ENCODE measurements at regions not wholly inside any gene's neighbourhood (a gene's known extent, or its start where the extent isn't known, plus 50 kb on each side); places are given as distances from the start of the nearest gene placed in this dataset.

- no peak for TF ChIP-seq CTCF (IDR thresholded peaks at IDR 0.05; ENCODE audit: low read depth, low read length, poor library complexity, severe bottlenecking)
- H3K79me2 ChIP-seq (ENCODE audit: control insufficient read depth, low read length) = no peaks in the 10 kb centered on the region
- H4K20me1 ChIP-seq (ENCODE audit: control insufficient read depth, insufficient read depth, low read depth, low read length) = no peaks in the 10 kb centered on the region
- H3F3A ChIP-seq (ENCODE audit: control insufficient read depth, insufficient read depth) = no peaks in the 10 kb centered on the region
- H3K9me2 ChIP-seq (replicated peaks; ENCODE audit: control insufficient read depth, low read length) = no peaks in the 10 kb centered on the region
- no peak overlapping the region for H3K4me3 ChIP-seq (ENCODE audit: low read length)
- no peaks in the 10 kb centered on the region for H3K9me3 ChIP-seq (ENCODE audit: control insufficient read depth, insufficient read depth, low read length)
- H3K4me2 ChIP-seq (ENCODE audit: low read length) = no peak overlapping the region
- no peaks in the 10 kb centered on the region for H3K4me1 ChIP-seq (ENCODE audit: control insufficient read depth, low read length)
- no peak overlapping the region for H3K27ac ChIP-seq (ENCODE audit: low read depth, low read length)
- H3K27me3 ChIP-seq (ENCODE audit: control insufficient read depth, low read length) = no peaks in the 10 kb centered on the region
- no peaks in the 10 kb centered on the region for H3K36me3 ChIP-seq (ENCODE audit: control insufficient read depth, low read length)
Observed at GRCh38 chr2:36223259-36223658, 132.3 kb upstream of the CRIM1 start.

- Histone ChIP-seq H3K27me3 (ENCODE audit: control insufficient read depth, low read length) (no peaks in the 10 kb centered on the region), H4K20me1 (ENCODE audit: control insufficient read depth, insufficient read depth, low read depth, low read length) (no peaks in the 10 kb centered on the region), H3K79me2 (ENCODE audit: control insufficient read depth, low read length) (no peaks in the 10 kb centered on the region), H3F3A (ENCODE audit: control insufficient read depth, insufficient read depth) (no peaks in the 10 kb centered on the region), H3K4me3 (ENCODE audit: low read length) (no peak overlapping the region), H3K4me2 (ENCODE audit: low read length) (no peak overlapping the region), H3K9me2 (replicated peaks; ENCODE audit: control insufficient read depth, low read length) (no peaks in the 10 kb centered on the region), H3K36me3 (ENCODE audit: control insufficient read depth, low read length) (no peaks in the 10 kb centered on the region), H3K27ac (ENCODE audit: low read depth, low read length) (no peak overlapping the region), H3K9me3 (ENCODE audit: control insufficient read depth, insufficient read depth, low read length) (no peaks in the 10 kb centered on the region), H3K4me1 (ENCODE audit: control insufficient read depth, low read length) (no peaks in the 10 kb centered on the region)
- TF ChIP-seq CTCF (IDR thresholded peaks at IDR 0.05; ENCODE audit: low read depth, low read length, poor library complexity, severe bottlenecking) = no peak
- TF ChIP-seq EZH2phosphoT487 (IDR thresholded peaks at IDR 0.05; ENCODE audit: borderline replicate concordance, low read length) = no peak
Observed at GRCh38 chr2:36222485-36222884, 133.1 kb upstream of the CRIM1 start.

GRCh38 chr2:36214691-36215090 is 140.9 kb upstream of the CRIM1 start:
- Histone ChIP-seq H3K4me1 (ENCODE audit: control insufficient read depth, low read length) (no peaks in the 10 kb centered on the region), H3K27me3 (ENCODE audit: control insufficient read depth, low read length) (no peaks in the 10 kb centered on the region), H3F3A (ENCODE audit: control insufficient read depth, insufficient read depth) (no peaks in the 10 kb centered on the region), H3K9me2 (replicated peaks; ENCODE audit: control insufficient read depth, low read length) (no peaks in the 10 kb centered on the region), H3K79me2 (ENCODE audit: control insufficient read depth, low read length) (no peaks in the 10 kb centered on the region), H3K27ac (ENCODE audit: low read depth, low read length) (no peak overlapping the region), H3K9me3 (ENCODE audit: control insufficient read depth, insufficient read depth, low read length) (no peaks in the 10 kb centered on the region), H3K36me3 (ENCODE audit: control insufficient read depth, low read length) (no peaks in the 10 kb centered on the region), H3K4me3 (ENCODE audit: low read length) (no peak overlapping the region), H4K20me1 (ENCODE audit: control insufficient read depth, insufficient read depth, low read depth, low read length) (no peaks in the 10 kb centered on the region), H3K4me2 (ENCODE audit: low read length) (no peak overlapping the region)
- no peak for TF ChIP-seq CTCF (IDR thresholded peaks at IDR 0.05; ENCODE audit: low read depth, low read length, poor library complexity, severe bottlenecking)
- no peak for TF ChIP-seq EZH2phosphoT487 (IDR thresholded peaks at IDR 0.05; ENCODE audit: borderline replicate concordance, low read length)

GRCh38 chr2:36203366-36203765 is 152.2 kb upstream of the CRIM1 start:
- Histone ChIP-seq H3K9me3 (ENCODE audit: control insufficient read depth, insufficient read depth, low read length) (no peaks in the 10 kb centered on the region), H4K20me1 (ENCODE audit: control insufficient read depth, insufficient read depth, low read depth, low read length) (no peaks in the 10 kb centered on the region), H3K27ac (ENCODE audit: low read depth, low read length) (no peak overlapping the region), H3K4me2 (ENCODE audit: low read length) (no peak overlapping the region), H3K36me3 (ENCODE audit: control insufficient read depth, low read length) (no peaks in the 10 kb centered on the region), H3K4me1 (ENCODE audit: control insufficient read depth, low read length) (no peaks in the 10 kb centered on the region), H3K9me2 (replicated peaks; ENCODE audit: control insufficient read depth, low read length) (no peaks in the 10 kb centered on the region), H3K27me3 (ENCODE audit: control insufficient read depth, low read length) (no peaks in the 10 kb centered on the region), H3K79me2 (ENCODE audit: control insufficient read depth, low read length) (no peaks in the 10 kb centered on the region), H3K4me3 (ENCODE audit: low read length) (no peak overlapping the region), H3F3A (ENCODE audit: control insufficient read depth, insufficient read depth) (no peaks in the 10 kb centered on the region)
- TF ChIP-seq EZH2phosphoT487 (IDR thresholded peaks at IDR 0.05; ENCODE audit: borderline replicate concordance, low read length) = no peak
- no peak for TF ChIP-seq CTCF (IDR thresholded peaks at IDR 0.05; ENCODE audit: low read depth, low read length, poor library complexity, severe bottlenecking)
